Gastroesophageal sphincter (tissue), 4 donors: ENCODE measurements at regions not wholly inside any gene's neighbourhood (a gene's known extent, or its start where the extent isn't known, plus 50 kb on each side); places are given as distances from the start of the nearest gene placed in this dataset.
"Not testable (repeated sequence)": the region's sequence is repeated elsewhere in the genome, so short reads cannot be mapped to it uniquely, and the experiment has no call there.

ENCODE experiments used
- ATAC-seq: fragments of 150-250 bp; one replicate; pipeline ENCODE4 v1.9.1; 2016; ENCODE audit warnings: mild to moderate bottlenecking, moderate library complexity
- H3K27ac ChIP-seq, 4 donors: fragments of 200-600 bp; sonication (generic) in 3 of 4; 1 replicate in 3 of 4; 2 replicates in 1 of 4; pipeline ENCODE4 v1.5.1; 2016 to 2019
- H3K27me3 ChIP-seq: fragments of 200-600 bp; sonication (generic); one replicate; pipeline ENCODE4 v1.5.1; 2019
- H3K36me3 ChIP-seq, 2 donors: fragments of 200-600 bp; sonication (generic); one replicate each; pipeline ENCODE4 v1.5.1; 2019; ENCODE audit warnings: control low read depth in 1 of 2
- H3K4me1 ChIP-seq, 3 donors: fragments of 200-600 bp; sonication (generic); 1 replicate in 2 of 3; 2 replicates in 1 of 3; pipeline ENCODE4 v1.5.1; 2016 to 2019; ENCODE audit warnings: control low read depth in 2 of 3
- H3K4me3 ChIP-seq, 2 donors: fragments of 200-600 bp; sonication (generic); one replicate each; pipeline ENCODE4 v1.5.1; 2019; ENCODE audit warnings: mild to moderate bottlenecking in 1 of 2, moderate library complexity in 1 of 2
- H3K9me3 ChIP-seq, 3 donors: fragments of 200-600 bp; sonication (generic); one replicate each; pipeline ENCODE4 v1.5.1; 2017 to 2019; ENCODE audit warnings: control low read depth in 2 of 3
- EP300 ChIP-seq: sonication (generic); formaldehyde crosslinking; IDR thresholded peaks from one replicate; pipeline ENCODE4 v1.6.1; 2017; ENCODE audit warnings: antibody characterized with exemption, mild to moderate bottlenecking
- POLR2A ChIP-seq, 2 donors: fragments of 450-650 bp; IDR thresholded peaks; one replicate each; pipeline ENCODE4 v1.6.1; 2017; ENCODE audit warnings: antibody characterized with exemption in 2 of 2, mild to moderate bottlenecking in 2 of 2, moderate library complexity in 1 of 2
- POLR2AphosphoS5 ChIP-seq: sonication (generic); formaldehyde crosslinking; IDR thresholded peaks from one replicate; pipeline ENCODE4 v1.6.1; 2017; ENCODE audit warnings: antibody characterized with exemption
- WGBS, 2 donors: methylation state at CpG; one replicate each; pipeline ENCODE4 v1.1.5; 2018; ENCODE audit warnings: low coverage in 1 of 2; 5-methylcytosine and 5-hydroxymethylcytosine counted together
- TF ChIP-seq, protein P1 (sequence below), 4 experiments: fragments of 200-600 bp in 2 of 4; fragments of 450-650 bp in 2 of 4; sonication (generic) in 1 of 4; IDR thresholded peaks; one replicate each; pipeline ENCODE4 v1.5.1; 2017 to 2019; ENCODE audit warnings: antibody characterized with exemption in 4 of 4, mild to moderate bottlenecking in 2 of 4, moderate library complexity in 2 of 4

DNA sequence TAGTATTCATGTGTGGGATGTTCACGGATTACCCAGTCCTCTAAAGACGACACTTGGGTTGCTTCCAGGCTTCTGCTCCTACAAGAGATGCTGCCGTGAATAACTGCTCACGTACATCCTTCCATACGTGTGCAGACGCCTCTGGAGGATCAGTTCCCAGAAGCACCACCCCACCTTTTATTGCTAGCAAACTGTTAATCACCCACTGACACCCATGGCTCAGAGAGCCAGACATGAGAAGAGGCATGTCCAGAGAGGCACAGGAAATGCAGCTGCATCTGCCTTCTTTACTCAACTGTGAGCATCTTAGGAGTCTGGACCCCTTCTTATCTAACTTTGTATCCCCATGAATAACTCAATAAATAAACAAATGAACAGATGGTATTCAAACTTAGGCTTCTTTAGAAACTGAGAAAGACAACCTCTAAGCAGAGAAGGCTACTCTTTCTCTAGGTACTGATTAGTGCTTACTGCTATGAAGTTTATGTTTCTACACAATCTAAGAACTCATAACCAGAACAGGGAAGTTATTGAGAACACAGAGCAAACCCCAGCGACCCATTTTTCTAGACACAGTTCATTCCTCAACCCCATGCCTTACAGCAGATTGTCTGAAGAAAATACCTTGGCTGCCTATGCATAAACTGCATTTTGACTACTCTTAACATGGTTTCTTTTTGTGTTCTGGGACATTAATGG lies 228.7 kb upstream of the RREB1 start:
- ATAC-seq: no peak

DNA sequence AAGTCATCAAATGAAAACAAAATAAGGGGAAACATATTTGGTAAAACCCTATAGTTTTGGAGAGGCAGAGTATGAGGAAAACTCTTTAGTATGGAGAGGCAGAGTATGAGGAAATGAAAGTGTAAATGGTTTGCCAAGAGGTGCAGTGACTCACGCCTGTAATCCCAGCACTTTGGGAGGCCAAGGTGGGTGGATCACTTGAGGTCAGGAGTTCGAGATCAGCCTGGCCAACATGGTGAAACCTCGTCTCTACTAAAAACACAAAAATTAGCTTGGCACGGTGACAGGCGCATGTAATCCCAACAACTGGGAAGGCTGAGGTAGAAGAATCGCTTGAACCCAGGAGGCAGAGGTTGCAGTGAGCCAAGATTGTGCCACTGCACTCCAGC lies 228.2 kb upstream of the RREB1 start:
- not testable (repeated sequence) for H3K27ac ChIP-seq, H3K36me3 ChIP-seq, H3K4me1 ChIP-seq, H3K9me3 ChIP-seq, H3K4me3 ChIP-seq, H3K27me3 ChIP-seq
- ATAC-seq: peak; percentile 51
- 56 to 66% methylated on average over 6 of the region's 6 CpGs for WGBS, 2 donors

More for the DNA sequence above, 228.7 kb upstream of the RREB1 start:
- H3K27me3 ChIP-seq: no peaks in the 10 kb centered on the region
- H3K4me3 ChIP-seq: no peak overlapping the region
- no peaks in the 10 kb centered on the region for H3K36me3 ChIP-seq
- H3K27ac ChIP-seq: no peak overlapping the region
- H3K9me3 ChIP-seq: no peaks in the 10 kb centered on the region
- H3K4me1 ChIP-seq: no peaks in the 10 kb centered on the region
- WGBS, 2 donors: 10 to 44% methylated on average over 2 to 6 of the region's 7 CpGs
- TF ChIP-seq EP300 (no peak), POLR2A (IDR thresholded peaks at IDR 0.05) (no peak), POLR2AphosphoS5 (no peak)
- TF ChIP-seq, protein P1, sequence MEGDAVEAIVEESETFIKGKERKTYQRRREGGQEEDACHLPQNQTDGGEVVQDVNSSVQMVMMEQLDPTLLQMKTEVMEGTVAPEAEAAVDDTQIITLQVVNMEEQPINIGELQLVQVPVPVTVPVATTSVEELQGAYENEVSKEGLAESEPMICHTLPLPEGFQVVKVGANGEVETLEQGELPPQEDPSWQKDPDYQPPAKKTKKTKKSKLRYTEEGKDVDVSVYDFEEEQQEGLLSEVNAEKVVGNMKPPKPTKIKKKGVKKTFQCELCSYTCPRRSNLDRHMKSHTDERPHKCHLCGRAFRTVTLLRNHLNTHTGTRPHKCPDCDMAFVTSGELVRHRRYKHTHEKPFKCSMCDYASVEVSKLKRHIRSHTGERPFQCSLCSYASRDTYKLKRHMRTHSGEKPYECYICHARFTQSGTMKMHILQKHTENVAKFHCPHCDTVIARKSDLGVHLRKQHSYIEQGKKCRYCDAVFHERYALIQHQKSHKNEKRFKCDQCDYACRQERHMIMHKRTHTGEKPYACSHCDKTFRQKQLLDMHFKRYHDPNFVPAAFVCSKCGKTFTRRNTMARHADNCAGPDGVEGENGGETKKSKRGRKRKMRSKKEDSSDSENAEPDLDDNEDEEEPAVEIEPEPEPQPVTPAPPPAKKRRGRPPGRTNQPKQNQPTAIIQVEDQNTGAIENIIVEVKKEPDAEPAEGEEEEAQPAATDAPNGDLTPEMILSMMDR (IDR thresholded peaks at IDR 0.05): no peak

DNA sequence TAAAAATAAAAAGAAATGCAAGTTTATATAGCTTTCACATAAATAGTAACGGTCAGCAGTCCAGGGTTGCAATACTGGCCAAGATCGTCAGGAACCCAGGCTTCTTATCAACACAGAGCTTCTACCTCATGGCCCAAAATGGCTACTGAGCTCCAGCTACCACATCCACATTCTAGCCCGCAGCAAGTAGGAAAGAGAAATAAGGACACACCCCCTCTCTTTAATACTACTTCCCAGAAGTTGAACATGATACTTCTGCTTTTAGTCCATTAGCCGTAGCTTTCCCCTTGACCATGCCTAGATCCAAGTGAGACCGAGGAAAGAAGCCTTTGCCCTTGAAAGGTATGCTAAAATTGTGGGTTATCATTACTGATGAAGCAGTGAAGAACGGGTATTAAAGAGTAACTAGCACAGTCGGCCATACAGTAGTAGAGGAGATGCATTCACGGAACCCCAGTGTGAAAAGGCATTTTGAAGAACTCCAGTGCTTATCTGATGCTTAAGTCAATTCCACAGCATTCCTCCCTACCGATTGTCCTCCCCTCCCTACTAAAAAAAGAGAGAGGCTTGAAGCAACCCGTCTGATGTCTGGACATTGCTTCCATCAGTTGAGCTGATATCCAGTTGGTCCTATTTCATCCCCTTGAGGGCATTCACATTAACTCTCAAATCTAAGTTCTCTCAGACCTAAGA lies 226.9 kb upstream of the RREB1 start:
- TF ChIP-seq POLR2A (IDR thresholded peaks at IDR 0.05): no peak
- no peak for TF ChIP-seq EP300
- TF ChIP-seq, protein P1 (IDR thresholded peaks at IDR 0.05): no peak
- TF ChIP-seq POLR2AphosphoS5: no peak
- no peak for ATAC-seq
- Histone ChIP-seq H3K27ac (no peak overlapping the region), H3K36me3 (no peaks in the 10 kb centered on the region), H3K9me3 (no peaks in the 10 kb centered on the region), H3K4me3 (no peak overlapping the region), H3K4me1 (no peaks in the 10 kb centered on the region), H3K27me3 (no peaks in the 10 kb centered on the region)
- WGBS, 2 donors: 87 to 88% methylated on average over 8 to 10 of the region's 10 CpGs

GRCh38 chr6:6881438-6882225 lies 226.1 kb upstream of the RREB1 start:
- Histone ChIP-seq H3K4me3 (no peak overlapping the region), H3K27me3 (no peaks in the 10 kb centered on the region), H3K27ac (no peak overlapping the region), H3K9me3 (no peaks in the 10 kb centered on the region), H3K36me3 (no peaks in the 10 kb centered on the region), H3K4me1 (no peaks in the 10 kb centered on the region)
- TF ChIP-seq POLR2A (IDR thresholded peaks at IDR 0.05) (no peak), POLR2AphosphoS5 (no peak), EP300 (no peak)
- TF ChIP-seq, protein P1 (IDR thresholded peaks at IDR 0.05): no peak
- 53 to 63% methylated on average over 3 to 4 of the region's 4 CpGs for WGBS, 2 donors
- ATAC-seq: no peak

DNA sequence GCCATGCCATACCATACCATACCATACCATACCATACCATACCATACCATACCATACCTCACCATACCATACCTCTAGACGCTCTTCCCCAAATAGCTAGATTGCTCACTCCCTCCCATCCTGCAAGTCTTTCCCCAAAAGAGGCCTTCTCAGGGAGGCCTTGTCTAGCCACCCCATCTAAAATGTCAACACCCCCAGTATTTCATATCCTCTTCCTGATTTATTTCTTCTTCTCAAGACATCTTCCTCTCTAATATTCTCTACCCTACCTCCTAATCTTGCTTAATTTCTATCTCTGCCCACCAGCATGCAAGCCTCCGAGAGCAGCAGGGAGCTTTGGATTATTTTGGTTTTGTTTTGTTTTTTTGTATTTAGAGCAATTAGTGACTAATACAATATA lies 225.2 kb upstream of the RREB1 start:
- WGBS, 2 donors: 100% methylated on average over 1 to 2 of the region's 2 CpGs
- no peak overlapping the region for H3K4me3 ChIP-seq
- no peak overlapping the region for H3K27ac ChIP-seq
- TF ChIP-seq POLR2AphosphoS5: no peak
- TF ChIP-seq, protein P1 (IDR thresholded peaks at IDR 0.05): no peak
- no peak for TF ChIP-seq EP300
- TF ChIP-seq POLR2A (IDR thresholded peaks at IDR 0.05): no peak
- no peak for ATAC-seq
- no peaks in the 10 kb centered on the region for H3K36me3 ChIP-seq
- no peaks in the 10 kb centered on the region for H3K27me3 ChIP-seq
- H3K9me3 ChIP-seq: no peaks in the 10 kb centered on the region
- no peaks in the 10 kb centered on the region for H3K4me1 ChIP-seq
